GM19397 (cell line): ENCODE measurements at regions not wholly inside any gene's neighbourhood (a gene's known extent, or its start where the extent isn't known, plus 50 kb on each side); places are given as distances from the start of the nearest gene placed in this dataset.

Source experiments
- ATAC-seq: cut with Tn5 transposase; IDR thresholded peaks from one replicate; pipeline ENCODE4 v1.9.1; 2021; ENCODE audit warnings: mild to moderate bottlenecking, moderate library complexity; ENCODE audit not compliant: unreplicated experiment

GRCh38 chr1:192521734-192522133, 53.8 kb upstream of the RGS1 start:
- ATAC-seq, result no peak

GRCh38 chr1:192522673-192523072, 52.9 kb upstream of the RGS1 start:
- ATAC-seq, result no peak

- ATAC-seq, result no peak
Measured at GRCh38 chr1:192524223-192524622, 51.4 kb upstream of the RGS1 start.
